ENCODE measurements at regions not wholly inside any gene's neighbourhood (a gene's known extent, or its start where the extent isn't known, plus 50 kb on each side); places are given as distances from the start of the nearest gene placed in this dataset.
"Not testable (repeated sequence)": the region's sequence is repeated elsewhere in the genome, so short reads cannot be mapped to it uniquely, and the experiment has no call there.

GRCh38 chr5:102664616-102665335 is 90.3 kb upstream of the PAM start:
- DNase-seq (ENCODE audit: low read depth in 2 of 2) = no peak

GRCh38 chr5:102666164-102666946 is 88.8 kb upstream of the PAM start:
- DNase-seq (ENCODE audit: low read depth in 2 of 2) = no peak

- DNase-seq (ENCODE audit: low read depth in 2 of 2) = no peak
Observed at GRCh38 chr5:102668220-102668932, 86.7 kb upstream of the PAM start.

DNA sequence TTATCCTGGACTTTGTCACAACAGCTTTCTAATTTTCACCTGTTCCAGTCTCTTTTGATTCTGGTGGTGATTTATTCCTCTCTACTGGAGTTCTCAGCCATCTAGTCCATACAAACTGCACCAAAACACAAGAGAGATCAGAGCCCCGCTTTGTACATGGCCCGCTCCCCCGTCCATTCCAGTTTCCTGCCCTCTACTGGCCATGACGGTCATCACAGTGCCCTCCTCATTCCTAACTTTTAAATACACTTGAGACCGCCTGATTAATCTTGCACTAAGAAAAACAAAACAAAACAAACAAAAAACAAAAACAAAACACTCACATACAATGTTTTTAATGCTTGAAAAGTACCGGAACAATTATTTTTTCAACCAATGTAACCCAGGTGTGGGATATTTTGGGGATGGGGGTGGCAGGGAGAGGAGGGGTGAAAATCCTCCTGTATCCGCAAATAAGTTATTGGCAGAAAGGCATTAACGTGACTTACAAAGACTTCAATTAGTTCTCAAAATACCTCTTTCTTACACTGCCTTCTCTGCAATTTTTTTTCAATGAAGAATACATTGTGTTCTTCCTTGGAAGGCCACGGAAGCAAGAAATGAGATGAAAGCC is 84.8 kb upstream of the PAM start:
- DNase-seq (ENCODE audit: low read depth in 2 of 2) = no peak

- DNase-seq (ENCODE audit: low read depth in 2 of 2) = not testable (repeated sequence)
Observed at GRCh38 chr5:102671033-102671734, 83.9 kb upstream of the PAM start.

DNA sequence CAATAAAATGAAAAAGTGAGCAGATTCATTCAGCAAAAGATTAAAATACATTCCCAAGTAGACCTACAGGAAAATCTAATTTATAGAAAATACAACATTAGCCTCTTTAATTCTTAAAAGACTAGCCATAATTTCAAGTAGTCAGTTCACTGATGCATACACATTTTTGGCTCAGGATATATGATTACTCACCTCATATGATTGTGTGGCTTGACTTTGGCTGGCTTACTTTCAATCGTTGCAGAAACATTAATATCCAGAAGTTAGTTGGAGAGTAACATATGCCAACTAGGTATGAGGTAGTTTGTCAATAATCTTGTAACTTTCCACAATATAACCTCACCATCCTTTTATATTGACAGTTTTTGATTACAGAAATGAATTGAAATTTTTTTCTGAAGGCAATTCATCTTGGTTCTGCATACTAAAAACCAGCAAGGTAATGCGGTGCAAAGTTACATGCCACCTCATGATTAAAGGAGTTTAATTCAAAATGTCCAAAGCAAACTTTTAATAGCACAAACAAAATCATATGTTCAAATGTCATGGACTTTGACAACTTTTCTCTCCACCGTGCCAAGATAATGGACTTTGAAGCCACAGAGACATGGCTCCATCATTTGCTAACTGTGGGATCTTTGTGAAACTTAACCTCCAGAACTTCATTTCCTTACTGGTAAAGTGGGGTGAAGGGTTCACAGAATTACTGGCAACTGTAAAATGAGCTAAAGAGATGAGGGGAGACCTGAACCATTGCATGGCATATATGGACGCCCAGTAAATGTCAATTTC is 76.6 kb upstream of the PAM start:
- DNase-seq (ENCODE audit: low read depth in 2 of 2) = no peak

GRCh38 chr5:102681403-102681983 is 73.6 kb upstream of the PAM start:
- DNase-seq (ENCODE audit: low read depth in 2 of 2) = peak in 1 of 2 donors; percentile 14

DNA sequence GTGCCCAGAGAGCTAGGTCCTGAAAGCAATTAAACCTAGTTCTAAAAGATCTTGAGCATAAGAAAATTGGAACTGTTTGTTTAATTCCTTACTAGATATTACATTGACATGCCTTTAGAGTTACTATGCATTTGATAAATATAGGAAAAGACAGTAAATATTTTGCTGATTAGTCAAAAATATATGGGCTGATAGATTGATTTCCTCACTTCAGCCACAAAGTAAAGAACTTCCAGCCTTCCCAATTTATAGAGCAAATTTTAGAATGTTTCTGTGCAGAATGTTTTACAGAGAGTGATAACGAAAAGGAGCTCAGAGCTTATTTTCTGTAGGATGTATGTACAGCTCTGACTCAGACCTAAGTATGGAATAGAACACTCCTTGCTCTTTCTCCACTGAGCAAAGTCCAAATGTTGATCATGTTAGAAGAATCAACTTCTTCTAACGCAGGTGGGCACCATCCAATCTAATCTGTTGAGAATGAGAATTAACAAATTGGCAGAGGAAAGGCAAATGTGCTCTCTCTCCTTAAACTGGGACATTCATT is 72.9 kb upstream of the PAM start:
- DNase-seq (ENCODE audit: low read depth in 2 of 2) = no peak

DNA sequence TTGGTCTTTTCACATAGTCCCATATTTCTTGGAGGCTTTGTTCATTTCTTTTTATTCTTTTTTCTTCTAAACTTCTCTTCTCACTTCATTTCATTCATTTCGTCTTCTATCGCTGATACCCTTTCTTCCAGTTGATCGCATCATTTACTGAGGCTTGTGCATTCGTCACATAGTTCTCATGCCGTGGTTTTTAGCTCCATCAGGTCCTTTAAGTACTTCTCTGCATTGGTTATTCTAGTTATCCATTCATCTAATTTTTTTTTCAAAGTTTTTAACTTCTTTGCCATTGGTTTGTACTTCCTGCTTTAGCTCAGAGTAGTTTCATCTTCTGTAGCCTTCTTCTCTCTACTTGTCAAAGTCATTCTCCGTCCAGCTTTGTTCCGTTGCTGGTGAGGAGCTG is 67.0 kb upstream of the PAM start:
- not testable (repeated sequence) for DNase-seq (ENCODE audit: low read depth in 2 of 2)

- not testable (repeated sequence) for DNase-seq (ENCODE audit: low read depth in 2 of 2)
Observed at GRCh38 chr5:102688581-102689342, 66.3 kb upstream of the PAM start.

DNA sequence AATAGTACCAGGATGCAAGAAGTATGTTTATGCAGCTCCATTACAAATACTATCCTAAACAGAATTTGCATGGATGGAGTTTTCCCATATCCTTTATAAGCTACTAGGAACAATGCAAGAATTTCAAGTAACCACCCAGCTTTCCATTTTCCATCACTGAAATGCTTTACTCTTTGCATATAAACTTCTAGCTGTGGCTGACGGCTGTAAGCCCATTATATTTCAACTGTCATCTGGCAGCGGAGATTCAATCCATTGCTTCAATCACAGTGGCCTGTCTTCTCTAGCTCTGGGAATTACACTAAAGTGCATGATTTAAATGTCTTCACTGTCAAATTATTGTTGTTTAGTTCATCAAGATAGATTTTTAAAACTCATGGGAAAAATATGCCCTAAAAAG is 64.2 kb upstream of the PAM start:
- DNase-seq (ENCODE audit: low read depth in 2 of 2) = no peak

DNA sequence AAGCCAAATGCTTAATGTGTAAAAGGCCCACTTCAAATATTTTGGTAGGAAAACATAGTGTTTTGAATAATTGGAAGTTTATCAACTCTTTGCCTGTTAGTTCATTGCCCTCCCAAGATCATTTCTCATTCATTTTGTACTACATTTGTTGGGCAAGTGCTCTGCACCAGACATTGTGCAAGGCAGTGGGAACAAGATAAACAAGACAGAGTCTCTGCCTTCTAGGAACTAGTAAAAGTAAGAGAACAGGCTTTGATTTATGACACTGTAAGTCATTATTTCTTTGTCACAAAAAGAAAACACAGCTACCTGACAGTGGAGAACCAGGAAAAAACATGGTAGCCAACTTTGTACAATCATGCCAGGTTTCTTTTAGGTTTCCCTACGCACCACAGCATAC is 63.7 kb upstream of the PAM start:
- DNase-seq (ENCODE audit: low read depth in 2 of 2) = no peak

DNA sequence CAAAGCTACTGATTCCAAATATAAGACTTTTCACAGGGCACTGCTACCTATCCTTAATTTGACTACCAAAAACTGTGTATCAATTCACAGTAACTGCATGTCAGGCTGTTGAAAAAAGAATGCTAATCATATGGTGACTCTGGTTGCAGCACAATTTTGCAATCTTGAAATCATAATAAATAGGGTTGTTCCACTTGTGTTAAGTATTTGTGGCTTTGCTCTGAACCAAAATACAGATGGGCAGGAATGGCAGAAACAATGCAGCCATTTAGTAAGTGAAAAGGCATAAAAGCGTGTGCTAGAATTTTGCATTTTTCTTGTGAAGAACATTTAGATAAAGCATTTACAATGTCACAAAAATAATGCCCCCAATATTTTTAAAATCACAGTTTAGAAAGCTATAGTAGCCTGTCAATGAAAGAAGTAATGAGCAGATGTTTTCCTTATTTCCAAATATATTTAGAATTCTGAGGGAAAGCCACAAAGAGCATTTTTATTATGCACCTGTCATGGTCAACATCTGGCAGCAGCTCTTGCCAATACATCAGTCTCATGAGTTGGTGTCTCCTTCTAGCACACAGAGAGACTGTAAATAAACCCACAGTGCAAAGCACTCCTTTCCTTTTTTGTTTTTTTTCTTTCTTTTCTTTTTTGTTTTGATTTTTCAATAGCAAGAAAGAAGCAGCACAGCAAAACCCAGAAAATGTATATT is 54.8 kb upstream of the PAM start:
- DNase-seq (ENCODE audit: low read depth in 2 of 2) = no peak

DNA sequence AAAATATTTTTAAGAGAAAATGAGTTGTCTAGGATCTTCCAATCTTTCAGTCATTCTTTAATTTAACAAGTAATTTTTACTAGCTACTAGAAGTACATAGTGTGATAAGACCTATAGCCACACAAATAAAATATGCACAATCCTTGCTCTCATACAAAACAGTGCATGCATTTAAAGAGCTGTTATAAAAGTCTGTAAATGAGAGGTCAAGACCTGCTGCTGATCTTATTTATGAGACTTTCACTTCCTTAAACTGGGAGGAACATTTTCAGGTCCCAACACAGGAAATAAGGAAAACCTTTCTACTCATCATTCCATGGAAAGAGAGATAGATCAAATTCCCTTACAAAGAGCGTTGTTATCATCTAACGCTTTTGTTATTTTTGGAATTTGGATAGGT is 54.2 kb upstream of the PAM start:
- DNase-seq (ENCODE audit: low read depth in 2 of 2) = no peak

GRCh38 chr5:102701748-102702147 is 53.4 kb upstream of the PAM start:
- no peak for DNase-seq (ENCODE audit: low read depth in 2 of 2)
